Endodermal cell (in vitro differentiated cells): ENCODE measurements at regions not wholly inside any gene's neighbourhood (a gene's known extent, or its start where the extent isn't known, plus 50 kb on each side); places are given as distances from the start of the nearest gene placed in this dataset.

ENCODE experiments used
- DNase-seq: peaks from one replicate; pipeline ENCODE4 v3.0.0-alpha.2; 2017
- H3K27ac ChIP-seq: 2 replicates; pipeline ENCODE4 v1.5.1; 2013; ENCODE audit warnings: mild to moderate bottlenecking, low read depth, low read length, moderate library complexity
- H3K27me3 ChIP-seq: 2 replicates; pipeline ENCODE4 v1.6.1; 2013; ENCODE audit warnings: mild to moderate bottlenecking, low read length, moderate library complexity; ENCODE audit not compliant: insufficient read depth, control insufficient read depth, poor library complexity, severe bottlenecking
- H3K36me3 ChIP-seq: 2 replicates; pipeline ENCODE4 v1.7.0; 2013; ENCODE audit warnings: mild to moderate bottlenecking, low read length, moderate library complexity; ENCODE audit not compliant: control insufficient read depth, insufficient read depth
- H3K4me1 ChIP-seq: one replicate; pipeline ENCODE4 v1.7.0; 2013; ENCODE audit warnings: low read length; ENCODE audit not compliant: control insufficient read depth, insufficient read depth
- H3K4me3 ChIP-seq: 2 replicates; pipeline ENCODE4 v1.5.1; 2013; ENCODE audit warnings: mild to moderate bottlenecking, low read length, moderate library complexity
- H3K9ac ChIP-seq: 2 replicates; pipeline ENCODE4 v1.6.1; 2013; ENCODE audit warnings: mild to moderate bottlenecking, low read length, moderate library complexity; ENCODE audit not compliant: poor library complexity, severe bottlenecking; ENCODE audit errors: extremely low read depth
- H3K9me3 ChIP-seq: 2 replicates; pipeline ENCODE4 v1.6.1; 2013; ENCODE audit warnings: mild to moderate bottlenecking, low read length, moderate library complexity; ENCODE audit not compliant: control insufficient read depth
- H3K27ac Mint-ChIP-seq: 2 replicates; pipeline ENCODE4 v1.8.0; 2020; ENCODE audit warnings: mixed read lengths
- H3K27me3 Mint-ChIP-seq: 2 replicates; pipeline ENCODE4 v1.8.0; 2021; ENCODE audit warnings: mild to moderate bottlenecking, mixed read lengths; ENCODE audit not compliant: insufficient read depth
- H3K36me3 Mint-ChIP-seq: 2 replicates; pipeline ENCODE4 v1.8.0; 2020; ENCODE audit warnings: low read depth, mixed read lengths
- H3K4me1 Mint-ChIP-seq: 2 replicates; pipeline ENCODE4 v1.8.0; 2020; ENCODE audit warnings: mixed read lengths
- H3K4me3 Mint-ChIP-seq: 2 replicates; pipeline ENCODE4 v1.8.0; 2020; ENCODE audit warnings: mild to moderate bottlenecking, moderate library complexity, mixed read lengths
- H3K9me3 Mint-ChIP-seq: 2 replicates; pipeline ENCODE4 v1.8.0; 2020; ENCODE audit warnings: mild to moderate bottlenecking, mixed read lengths
- CTCF ChIP-seq: fragments of 200-600 bp; sonication (generic); conservative IDR thresholded peaks from 2 replicates; pipeline ENCODE4 v1.5.0; 2021; ENCODE audit warnings: antibody characterized with exemption, mild to moderate bottlenecking
- WGBS, 2 experiments: methylation state at CpG; one replicate each; pipeline versions ENCODE4 v1.1.5 to v1.1.7; 2013; ENCODE audit warnings: missing lambda C conversion rate in 2 of 2, mixed read lengths in 1 of 2; ENCODE audit not compliant: insufficient coverage in 1 of 2, insufficient read length in 1 of 2; 5-methylcytosine and 5-hydroxymethylcytosine counted together

- Histone ChIP-seq H3K27ac (no peak overlapping the region), H3K27me3 (no peaks in the 10 kb centered on the region), H3K9me3 (peaks cover 3% of the 10 kb centered on the region), H3K9ac (no peak overlapping the region), H3K4me1 (no peaks in the 10 kb centered on the region), H3K36me3 (no peaks in the 10 kb centered on the region), H3K4me3 (no peak overlapping the region)
- 83 to 100% methylated on average over 1 of the region's 1 CpG for WGBS, 2 experiments
- H3K27me3 Mint-ChIP-seq: no peaks in the 10 kb centered on the region
- no peaks in the 10 kb centered on the region for H3K36me3 Mint-ChIP-seq
- DNase-seq: no peak
- H3K4me3 Mint-ChIP-seq: no peak overlapping the region
- no peaks in the 10 kb centered on the region for H3K9me3 Mint-ChIP-seq
- peaks cover 6% of the 10 kb centered on the region for H3K4me1 Mint-ChIP-seq
- TF ChIP-seq CTCF: no peak
- no peak overlapping the region for H3K27ac Mint-ChIP-seq
Observed at GRCh38 chr2:166671801-166672200, 177.8 kb upstream of the SCN7A start.

GRCh38 chr2:166671235-166671634, 177.2 kb upstream of the SCN7A start:
- no peaks in the 10 kb centered on the region for H3K4me1 ChIP-seq
- no peak for DNase-seq
- H3K4me1 Mint-ChIP-seq: peaks cover 6% of the 10 kb centered on the region
- no peak overlapping the region for H3K9ac ChIP-seq
- H3K9me3 Mint-ChIP-seq: no peaks in the 10 kb centered on the region
- no peak for TF ChIP-seq CTCF
- no peaks in the 10 kb centered on the region for H3K27me3 Mint-ChIP-seq
- H3K27ac Mint-ChIP-seq: no peak overlapping the region
- WGBS, 2 experiments: 86 to 91% methylated on average over 1 to 2 of the region's 2 CpGs
- H3K4me3 Mint-ChIP-seq: no peak overlapping the region
- H3K9me3 ChIP-seq: peaks cover 3% of the 10 kb centered on the region
- no peaks in the 10 kb centered on the region for H3K36me3 ChIP-seq
- H3K27me3 ChIP-seq: no peaks in the 10 kb centered on the region
- no peak overlapping the region for H3K4me3 ChIP-seq
- H3K27ac ChIP-seq: no peak overlapping the region
- H3K36me3 Mint-ChIP-seq: no peaks in the 10 kb centered on the region

- Mint-ChIP-seq H3K27me3 (no peaks in the 10 kb centered on the region), H3K4me1 (no peaks in the 10 kb centered on the region), H3K27ac (no peak overlapping the region), H3K9me3 (no peaks in the 10 kb centered on the region), H3K36me3 (no peaks in the 10 kb centered on the region), H3K4me3 (no peak overlapping the region)
- H3K36me3 ChIP-seq: no peaks in the 10 kb centered on the region
- H3K27me3 ChIP-seq: no peaks in the 10 kb centered on the region
- no peak for TF ChIP-seq CTCF
- no peak for DNase-seq
- no peaks in the 10 kb centered on the region for H3K4me1 ChIP-seq
- no peak overlapping the region for H3K27ac ChIP-seq
- no peak overlapping the region for H3K4me3 ChIP-seq
- 98% methylated on average over 2 of the region's 2 CpGs; no CpG with 5 or more reads in 1 of the 2 experiments for WGBS, 2 experiments
- no peak overlapping the region for H3K9ac ChIP-seq
- no peaks in the 10 kb centered on the region for H3K9me3 ChIP-seq
Observed at GRCh38 chr2:166665991-166666940, 172.2 kb upstream of the SCN7A start.
